Testis (tissue), 2 donors: ENCODE measurements at regions not wholly inside any gene's neighbourhood (a gene's known extent, or its start where the extent isn't known, plus 50 kb on each side); places are given as distances from the start of the nearest gene placed in this dataset.
A peak's percentile ranks its signal among the peaks of the same experiment; 100 is the strongest.
"Not testable (repeated sequence)": the region's sequence is repeated elsewhere in the genome, so short reads cannot be mapped to it uniquely, and the experiment has no call there.

Experiments
- DNase-seq: peaks from one replicate; pipeline ENCODE4 v3.0.0-alpha.2; 2019
- H3K27ac ChIP-seq, 2 donors: fragments of 200-600 bp; sonication (generic); one replicate each; pipeline ENCODE4 v1.5.1; 2019
- H3K27me3 ChIP-seq: fragments of 200-600 bp; sonication (generic); one replicate; pipeline ENCODE4 v1.5.1; 2019
- H3K36me3 ChIP-seq: fragments of 200-600 bp; sonication (generic); one replicate; pipeline ENCODE4 v1.5.1; 2017; ENCODE audit warnings: low read depth; ENCODE audit errors: missing control alignments
- H3K4me1 ChIP-seq: fragments of 200-600 bp; sonication (generic); one replicate; pipeline ENCODE4 v1.5.1; 2019
- H3K4me3 ChIP-seq, 2 donors: fragments of 200-600 bp; sonication (generic); one replicate each; pipeline ENCODE4 v1.5.1; 2017 to 2019
- H3K9me3 ChIP-seq: fragments of 200-600 bp; sonication (generic); one replicate; pipeline ENCODE4 v1.5.1; 2017
- CTCF ChIP-seq, 3 experiments: fragments of 450-650 bp in 2 of 3; fragments of 200-600 bp in 1 of 3; sonication (generic) in 1 of 3; IDR thresholded peaks; one replicate each; pipeline ENCODE4 v1.5.1; 2016 to 2019; ENCODE audit warnings: antibody characterized with exemption in 3 of 3, mild to moderate bottlenecking in 2 of 3, moderate library complexity in 1 of 3
- POLR2A ChIP-seq: fragments of 450-650 bp; IDR thresholded peaks from one replicate; pipeline ENCODE4 v1.6.1; 2017; ENCODE audit warnings: antibody characterized with exemption, mild to moderate bottlenecking, moderate library complexity
- WGBS, 2 donors: methylation state at CpG; one replicate each; pipeline ENCODE4 v1.1.5; 2018; 5-methylcytosine and 5-hydroxymethylcytosine counted together
- intact Hi-C: fragments of 100-400 bp; cut with DNase I; formaldehyde crosslinking; loops from one replicate; pipeline ENCODE4 v1.15.1; 2023; ENCODE audit warnings: low total_unique reads

DNA sequence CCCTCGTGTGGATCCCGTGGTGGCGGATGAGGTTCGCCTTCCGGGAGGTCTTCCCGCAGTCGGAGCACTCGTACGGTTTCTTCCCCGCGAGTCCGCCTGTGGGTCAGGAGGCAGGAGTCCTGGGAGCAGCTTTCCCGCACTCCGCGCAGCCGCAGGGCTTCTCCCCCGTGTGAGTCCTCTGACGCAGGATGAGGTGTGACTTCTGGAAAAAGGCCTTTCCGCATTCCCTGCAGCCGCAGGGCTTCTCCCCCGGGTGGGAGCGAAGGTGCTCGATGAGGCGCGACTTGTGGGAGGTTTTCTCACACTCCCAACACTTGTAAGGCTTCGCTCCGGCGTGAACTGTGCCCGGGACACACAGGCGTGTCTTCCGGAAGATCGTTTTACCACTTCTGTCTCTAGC lies 68.8 kb upstream of the WIPI2 start:
- DNase-seq, H3K4me3 ChIP-seq, H3K36me3 ChIP-seq, H3K4me1 ChIP-seq, H3K9me3 ChIP-seq, H3K27me3 ChIP-seq, H3K27ac ChIP-seq, intact Hi-C loops: not testable (repeated sequence)
- WGBS, 2 donors: 61% methylated on average over 9 of the region's 32 CpGs; no CpG with 5 or more reads in 1 of the 2 donors

GRCh38 chr7:5131238-5131637 lies 58.8 kb upstream of the WIPI2 start:
- 41 to 62% methylated on average over 8 of the region's 8 CpGs for WGBS, 2 donors
- H3K27ac ChIP-seq, H3K9me3 ChIP-seq: not testable (repeated sequence)

GRCh38 chr7:5132539-5132938 lies 57.5 kb upstream of the WIPI2 start:
- Histone ChIP-seq H3K36me3 (no peaks in the 10 kb centered on the region), H3K4me1 (no peaks in the 10 kb centered on the region), H3K27me3 (no peaks in the 10 kb centered on the region), H3K9me3 (no peaks in the 10 kb centered on the region), H3K4me3 (no peak overlapping the region), H3K27ac (no peak overlapping the region)
- 61 to 76% methylated on average over 7 of the region's 7 CpGs for WGBS, 2 donors
- intact Hi-C loops: no loop called here
- no peak for DNase-seq
- no peak for TF ChIP-seq CTCF (IDR thresholded peaks at IDR 0.05)
- no peak for TF ChIP-seq POLR2A

More at GRCh38 chr7:5131238-5131637, 58.8 kb upstream of the WIPI2 start:
- H3K4me3 ChIP-seq, H3K4me1 ChIP-seq, DNase-seq, H3K27me3 ChIP-seq, H3K36me3 ChIP-seq, intact Hi-C loops: not testable (repeated sequence)

GRCh38 chr7:5139998-5140397 lies 50.0 kb upstream of the WIPI2 start:
- no peak overlapping the region for H3K27ac ChIP-seq
- no peaks in the 10 kb centered on the region for H3K36me3 ChIP-seq
- no peaks in the 10 kb centered on the region for H3K4me1 ChIP-seq
- H3K4me3 ChIP-seq: no peak overlapping the region
- DNase-seq: peak; percentile 53
- WGBS, 2 donors: 59 to 61% methylated on average over 7 of the region's 7 CpGs
- TF ChIP-seq POLR2A: no peak
- TF ChIP-seq CTCF (IDR thresholded peaks at IDR 0.05): peak in 1 of 3 experiments; percentile 21
- no peaks in the 10 kb centered on the region for H3K27me3 ChIP-seq
- no peaks in the 10 kb centered on the region for H3K9me3 ChIP-seq
- intact Hi-C loops: no loop called here
